ENCODE measurements at regions not wholly inside any gene's neighbourhood (a gene's known extent, or its start where the extent isn't known, plus 50 kb on each side); places are given as distances from the start of the nearest gene placed in this dataset.

DNA sequence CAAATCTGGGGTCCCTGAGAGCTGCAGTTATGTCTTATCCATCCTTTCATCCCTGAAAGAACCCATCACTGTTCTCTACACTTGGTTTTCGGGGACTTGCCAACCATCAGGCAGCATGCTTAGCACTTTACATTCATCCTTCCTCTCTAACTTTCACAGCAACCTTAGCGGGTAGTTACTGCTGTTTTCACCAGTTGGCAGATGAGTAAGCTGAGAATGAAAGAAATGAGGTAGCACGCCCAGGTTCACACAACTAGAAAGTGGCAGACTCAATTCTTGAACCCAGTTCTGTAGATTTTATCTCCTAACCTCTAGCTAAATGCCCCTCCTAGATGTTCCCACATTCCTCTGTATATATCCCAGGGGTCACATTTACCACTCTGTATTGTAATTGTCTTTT, 342.0 kb upstream of the WWC1 start:
- Mint-ChIP-seq H3K27ac (ENCODE audit: unreplicated experiment) (no peak overlapping the region), H3K27me3 (ENCODE audit: low read depth) (no peaks in the 10 kb centered on the region), H3K9me3 (ENCODE audit: low read depth) (no peaks in the 10 kb centered on the region), H3K4me3 (ENCODE audit: unreplicated experiment) (no peak overlapping the region), H3K4me1 (ENCODE audit: low read depth) (peaks cover 69% of the 10 kb centered on the region), H3K36me3 (ENCODE audit: low read depth) (no peaks in the 10 kb centered on the region)
- TF ChIP-seq, protein P1, sequence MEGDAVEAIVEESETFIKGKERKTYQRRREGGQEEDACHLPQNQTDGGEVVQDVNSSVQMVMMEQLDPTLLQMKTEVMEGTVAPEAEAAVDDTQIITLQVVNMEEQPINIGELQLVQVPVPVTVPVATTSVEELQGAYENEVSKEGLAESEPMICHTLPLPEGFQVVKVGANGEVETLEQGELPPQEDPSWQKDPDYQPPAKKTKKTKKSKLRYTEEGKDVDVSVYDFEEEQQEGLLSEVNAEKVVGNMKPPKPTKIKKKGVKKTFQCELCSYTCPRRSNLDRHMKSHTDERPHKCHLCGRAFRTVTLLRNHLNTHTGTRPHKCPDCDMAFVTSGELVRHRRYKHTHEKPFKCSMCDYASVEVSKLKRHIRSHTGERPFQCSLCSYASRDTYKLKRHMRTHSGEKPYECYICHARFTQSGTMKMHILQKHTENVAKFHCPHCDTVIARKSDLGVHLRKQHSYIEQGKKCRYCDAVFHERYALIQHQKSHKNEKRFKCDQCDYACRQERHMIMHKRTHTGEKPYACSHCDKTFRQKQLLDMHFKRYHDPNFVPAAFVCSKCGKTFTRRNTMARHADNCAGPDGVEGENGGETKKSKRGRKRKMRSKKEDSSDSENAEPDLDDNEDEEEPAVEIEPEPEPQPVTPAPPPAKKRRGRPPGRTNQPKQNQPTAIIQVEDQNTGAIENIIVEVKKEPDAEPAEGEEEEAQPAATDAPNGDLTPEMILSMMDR (IDR thresholded peaks at IDR 0.05) = no peak
- DNase-seq (ENCODE audit: low spot score) = no peak

DNA sequence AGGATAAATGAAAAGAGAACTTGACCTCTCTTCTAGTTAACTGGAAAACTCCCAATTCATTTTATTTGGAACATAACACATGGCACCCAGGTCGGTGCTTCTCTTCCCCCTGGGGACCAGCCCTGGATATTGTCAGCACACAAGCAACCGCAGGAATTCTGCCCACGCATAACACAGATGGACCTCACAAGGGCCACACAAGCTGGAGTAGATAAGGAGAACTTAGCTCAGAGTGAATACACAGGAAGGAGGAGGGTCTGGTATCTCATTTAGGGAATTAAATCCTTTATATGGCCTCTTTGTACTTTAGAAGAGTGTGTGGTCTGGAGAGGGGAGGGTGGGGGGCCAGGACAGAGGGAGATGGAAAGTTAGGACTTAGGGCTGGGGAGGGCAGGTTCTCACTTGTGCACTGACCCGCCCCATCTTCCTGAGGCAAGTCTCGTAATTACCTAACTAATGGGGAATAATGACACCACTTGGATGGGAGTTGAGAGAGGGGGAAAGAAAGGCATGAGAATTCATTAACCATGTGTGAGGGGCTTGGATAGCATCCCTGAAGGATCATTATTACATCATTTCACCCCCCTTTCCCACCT, 341.2 kb upstream of the WWC1 start:
- TF ChIP-seq, protein P1 (IDR thresholded peaks at IDR 0.05) = no peak
- Mint-ChIP-seq H3K4me1 (ENCODE audit: low read depth) (peaks cover 62% of the 10 kb centered on the region), H3K27me3 (ENCODE audit: low read depth) (no peaks in the 10 kb centered on the region), H3K36me3 (ENCODE audit: low read depth) (peaks cover 3% of the 10 kb centered on the region), H3K27ac (ENCODE audit: unreplicated experiment) (no peak overlapping the region), H3K4me3 (ENCODE audit: unreplicated experiment) (no peak overlapping the region), H3K9me3 (ENCODE audit: low read depth) (peaks cover 3% of the 10 kb centered on the region)
- DNase-seq (ENCODE audit: low spot score) = no peak

DNA sequence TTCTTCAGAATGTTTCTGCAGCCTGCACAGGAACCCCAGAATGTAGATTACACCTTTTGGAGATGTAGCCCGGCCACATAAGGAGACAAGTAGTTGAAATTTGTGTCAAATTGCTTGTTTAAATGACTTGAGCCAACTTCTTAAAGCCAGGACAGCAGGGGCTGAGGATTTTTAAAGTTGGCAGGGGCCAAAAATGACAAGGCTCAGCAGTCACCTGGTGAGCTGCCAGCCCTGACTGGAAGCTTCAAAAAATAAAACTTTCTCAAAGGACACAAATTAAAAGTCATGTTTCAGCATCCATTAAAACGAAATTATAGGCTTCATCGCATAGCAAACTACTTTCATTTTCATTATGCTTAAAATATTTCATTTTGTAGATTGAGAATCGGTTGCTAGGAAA, 340.3 kb upstream of the WWC1 start:
- Mint-ChIP-seq H3K27ac (ENCODE audit: unreplicated experiment) (no peak overlapping the region), H3K36me3 (ENCODE audit: low read depth) (peaks cover 3% of the 10 kb centered on the region), H3K4me3 (ENCODE audit: unreplicated experiment) (no peak overlapping the region), H3K9me3 (ENCODE audit: low read depth) (peaks cover 10% of the 10 kb centered on the region), H3K27me3 (ENCODE audit: low read depth) (no peaks in the 10 kb centered on the region), H3K4me1 (ENCODE audit: low read depth) (peaks cover 53% of the 10 kb centered on the region)
- no peak for DNase-seq (ENCODE audit: low spot score)
- TF ChIP-seq, protein P1 (IDR thresholded peaks at IDR 0.05) = no peak

DNA sequence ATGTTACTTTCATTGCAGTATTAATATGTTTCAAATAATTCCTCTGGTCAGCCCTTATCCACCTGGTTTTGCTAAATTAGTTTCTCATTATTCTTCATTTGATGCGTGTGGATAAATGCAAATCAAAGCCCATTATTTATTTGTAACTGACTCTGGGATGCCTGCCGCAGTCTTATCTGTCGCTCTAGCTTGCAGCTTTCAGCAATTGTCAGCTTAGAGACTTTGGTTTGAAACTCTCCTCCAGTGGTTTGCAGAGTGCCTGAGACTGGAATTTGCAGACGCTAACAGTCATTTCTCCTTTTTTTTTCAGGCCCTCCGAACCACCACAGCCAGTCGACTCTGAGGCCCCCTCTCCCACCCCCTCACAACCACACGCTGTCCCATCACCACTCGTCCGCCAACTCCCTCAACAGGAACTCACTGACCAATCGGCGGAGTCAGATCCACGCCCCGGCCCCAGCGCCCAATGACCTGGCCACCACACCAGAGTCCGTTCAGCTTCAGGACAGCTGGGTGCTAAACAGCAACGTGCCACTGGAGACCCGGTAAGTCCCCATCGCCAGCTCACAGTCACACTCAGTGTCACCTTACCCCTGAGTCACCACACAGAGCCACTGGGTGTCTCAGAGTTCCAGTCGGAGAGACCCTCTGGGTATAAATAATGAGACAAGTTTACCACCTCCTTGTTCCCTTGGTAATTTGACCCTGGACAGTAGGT, 339.0 kb upstream of the WWC1 start:
- Mint-ChIP-seq H3K9me3 (ENCODE audit: low read depth) (peaks cover 21% of the 10 kb centered on the region), H3K4me1 (ENCODE audit: low read depth) (peaks cover 41% of the 10 kb centered on the region), H3K4me3 (ENCODE audit: unreplicated experiment) (no peak overlapping the region), H3K36me3 (ENCODE audit: low read depth) (peaks cover 7% of the 10 kb centered on the region), H3K27me3 (ENCODE audit: low read depth) (no peaks in the 10 kb centered on the region), H3K27ac (ENCODE audit: unreplicated experiment) (no peak overlapping the region)
- TF ChIP-seq, protein P1 (IDR thresholded peaks at IDR 0.05) = no peak
- DNase-seq (ENCODE audit: low spot score) = no peak

DNA sequence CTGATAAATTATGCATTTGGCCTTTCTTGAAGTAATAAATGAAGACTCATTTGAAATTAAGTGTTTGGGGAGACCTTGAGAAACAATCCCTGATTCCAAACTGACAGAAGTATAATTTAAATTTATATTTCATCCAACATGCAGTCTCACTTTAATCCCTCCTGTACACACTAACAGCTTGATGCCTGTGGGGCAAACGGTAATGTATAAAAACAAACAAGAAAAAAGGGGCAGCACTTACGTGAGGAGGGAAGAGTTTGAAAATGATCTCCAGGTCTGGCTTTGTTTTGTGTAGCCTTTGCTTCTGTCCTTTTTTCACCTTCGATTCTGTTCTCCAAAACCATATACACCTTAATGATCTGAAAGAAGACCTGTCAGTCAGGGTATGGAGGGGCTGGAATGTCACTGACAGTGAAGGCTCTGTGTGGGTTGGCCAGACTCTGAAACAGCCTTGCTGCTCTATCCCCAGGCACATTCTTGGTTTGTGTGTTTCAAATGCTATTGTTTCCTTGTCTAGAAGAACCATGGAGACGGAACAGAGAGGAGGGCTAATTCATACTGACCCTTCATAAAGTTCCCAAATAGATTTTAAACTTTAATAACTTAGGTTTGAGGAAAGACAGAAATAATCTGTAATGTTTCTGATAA, 338.2 kb upstream of the WWC1 start:
- Mint-ChIP-seq H3K9me3 (ENCODE audit: low read depth) (peaks cover 28% of the 10 kb centered on the region), H3K4me3 (ENCODE audit: unreplicated experiment) (no peak overlapping the region), H3K27me3 (ENCODE audit: low read depth) (no peaks in the 10 kb centered on the region), H3K27ac (ENCODE audit: unreplicated experiment) (no peak overlapping the region), H3K36me3 (ENCODE audit: low read depth) (peaks cover 13% of the 10 kb centered on the region), H3K4me1 (ENCODE audit: low read depth) (peaks cover 33% of the 10 kb centered on the region)
- no peak for DNase-seq (ENCODE audit: low spot score)
- TF ChIP-seq, protein P1 (IDR thresholded peaks at IDR 0.05) = no peak
